Smooth muscle cell (in vitro differentiated cells): ENCODE measurements at regions not wholly inside any gene's neighbourhood (a gene's known extent, or its start where the extent isn't known, plus 50 kb on each side); places are given as distances from the start of the nearest gene placed in this dataset.

ENCODE experiments used
- DNase-seq: peaks from one replicate; lab custom pipeline; 2025; ENCODE audit not compliant: unreplicated experiment; lab: John Stamatoyannopoulos, UW
- H2AFZ ChIP-seq: fragments of 200-600 bp; sonication (generic); 2 replicates; pipeline ENCODE4 v1.6.0; 2016; ENCODE audit warnings: antibody characterized with exemption, low read depth, mild to moderate bottlenecking
- H3F3A ChIP-seq: fragments of 200-600 bp; sonication (generic); 2 replicates; pipeline ENCODE4 v1.6.0; 2017; ENCODE audit warnings: antibody characterized with exemption, low read depth
- H3K27ac ChIP-seq: fragments of 200-600 bp; sonication (generic); 2 replicates; pipeline ENCODE4 v1.5.1; 2016; ENCODE audit warnings: low read depth, mild to moderate bottlenecking
- H3K27me3 ChIP-seq: fragments of 200-600 bp; sonication (generic); 2 replicates; pipeline ENCODE4 v1.6.1; 2016; ENCODE audit warnings: low read depth, mild to moderate bottlenecking
- H3K36me3 ChIP-seq: fragments of 200-600 bp; sonication (generic); 2 replicates; pipeline ENCODE4 v1.5.1; 2016; ENCODE audit warnings: low read depth
- H3K4me1 ChIP-seq: fragments of 200-600 bp; sonication (generic); 2 replicates; pipeline ENCODE4 v1.5.1; 2016; ENCODE audit warnings: low read depth
- H3K4me2 ChIP-seq: fragments of 200-600 bp; sonication (generic); 2 replicates; pipeline ENCODE4 v1.6.0; 2016; ENCODE audit warnings: mild to moderate bottlenecking
- H3K4me3 ChIP-seq: fragments of 200-600 bp; sonication (generic); 2 replicates; pipeline ENCODE4 v1.5.1; 2016; ENCODE audit warnings: mild to moderate bottlenecking
- H3K79me2 ChIP-seq: fragments of 200-600 bp; sonication (generic); 2 replicates; pipeline ENCODE4 v1.6.0; 2016; ENCODE audit warnings: low read depth, mild to moderate bottlenecking
- H3K9ac ChIP-seq: fragments of 200-600 bp; sonication (generic); 2 replicates; pipeline ENCODE4 v1.6.0; 2016; ENCODE audit warnings: low read depth
- H3K9me3 ChIP-seq: fragments of 200-600 bp; sonication (generic); replicated peaks from 2 replicates; pipeline ENCODE4 v1.5.1; 2016; ENCODE audit warnings: low read depth
- H4K20me1 ChIP-seq: fragments of 200-600 bp; sonication (generic); 2 replicates; pipeline ENCODE4 v1.6.0; 2016; ENCODE audit warnings: low read depth
- WGBS: methylation state at CpG from one replicate; pipeline ENCODE4 v1.1.7; 2016; ENCODE audit warnings: low lambda C conversion rate; 5-methylcytosine and 5-hydroxymethylcytosine counted together
- TF ChIP-seq, protein P1 (sequence below): fragments of 200-600 bp; sonication (generic); IDR thresholded peaks from 2 replicates; pipeline ENCODE4 v1.5.1; 2017; ENCODE audit warnings: borderline replicate concordance, mild to moderate bottlenecking, antibody characterized with exemption; ENCODE audit not compliant: insufficient read depth, poor library complexity, severe bottlenecking

DNA sequence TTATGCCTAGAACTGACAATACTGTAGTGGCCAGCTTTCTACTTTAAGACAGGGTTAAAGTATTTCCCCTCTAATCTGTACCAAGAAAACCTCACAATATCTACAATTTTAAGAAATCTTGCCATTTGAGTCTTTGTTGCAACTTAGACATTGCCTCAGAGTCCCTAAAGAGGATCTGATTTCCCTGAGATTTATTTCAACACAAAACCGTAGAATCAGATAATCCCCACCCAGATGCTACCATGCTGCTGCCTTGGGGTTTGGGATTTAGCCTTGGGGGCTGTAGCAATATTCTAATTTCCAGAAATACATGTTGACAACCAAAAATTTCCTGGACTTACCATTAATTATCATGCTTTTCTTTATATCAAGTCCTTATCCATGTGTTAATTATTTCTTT lies 50.3 kb upstream of the DENND1B start:
- no peak overlapping the region for H3K4me2 ChIP-seq
- no peaks in the 10 kb centered on the region for H3K9me3 ChIP-seq
- H3K27me3 ChIP-seq: no peaks in the 10 kb centered on the region
- DNase-seq: no peak
- no peaks in the 10 kb centered on the region for H3K79me2 ChIP-seq
- H3K27ac ChIP-seq: no peak overlapping the region
- H4K20me1 ChIP-seq: no peaks in the 10 kb centered on the region
- WGBS: 92% methylated on average over 1 of the region's 1 CpG
- no peaks in the 10 kb centered on the region for H3K4me1 ChIP-seq
- TF ChIP-seq, protein P1, sequence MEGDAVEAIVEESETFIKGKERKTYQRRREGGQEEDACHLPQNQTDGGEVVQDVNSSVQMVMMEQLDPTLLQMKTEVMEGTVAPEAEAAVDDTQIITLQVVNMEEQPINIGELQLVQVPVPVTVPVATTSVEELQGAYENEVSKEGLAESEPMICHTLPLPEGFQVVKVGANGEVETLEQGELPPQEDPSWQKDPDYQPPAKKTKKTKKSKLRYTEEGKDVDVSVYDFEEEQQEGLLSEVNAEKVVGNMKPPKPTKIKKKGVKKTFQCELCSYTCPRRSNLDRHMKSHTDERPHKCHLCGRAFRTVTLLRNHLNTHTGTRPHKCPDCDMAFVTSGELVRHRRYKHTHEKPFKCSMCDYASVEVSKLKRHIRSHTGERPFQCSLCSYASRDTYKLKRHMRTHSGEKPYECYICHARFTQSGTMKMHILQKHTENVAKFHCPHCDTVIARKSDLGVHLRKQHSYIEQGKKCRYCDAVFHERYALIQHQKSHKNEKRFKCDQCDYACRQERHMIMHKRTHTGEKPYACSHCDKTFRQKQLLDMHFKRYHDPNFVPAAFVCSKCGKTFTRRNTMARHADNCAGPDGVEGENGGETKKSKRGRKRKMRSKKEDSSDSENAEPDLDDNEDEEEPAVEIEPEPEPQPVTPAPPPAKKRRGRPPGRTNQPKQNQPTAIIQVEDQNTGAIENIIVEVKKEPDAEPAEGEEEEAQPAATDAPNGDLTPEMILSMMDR: no peak
- H3K9ac ChIP-seq: no peak overlapping the region
- no peaks in the 10 kb centered on the region for H3F3A ChIP-seq
- no peak overlapping the region for H3K4me3 ChIP-seq
- H2AFZ ChIP-seq: no peak overlapping the region
- H3K36me3 ChIP-seq: no peaks in the 10 kb centered on the region
